ENCODE measurements at regions not wholly inside any gene's neighbourhood (a gene's known extent, or its start where the extent isn't known, plus 50 kb on each side); places are given as distances from the start of the nearest gene placed in this dataset.

GRCh38 chr3:161987933-161988332 is 491.3 kb downstream of the OTOL1 start:
- H3K36me3 ChIP-seq (replicated peaks in 1 of 2), result no peaks in the 10 kb centered on the region
- H3K9me3 ChIP-seq (replicated peaks in 1 of 3), result no peaks in the 10 kb centered on the region
- no peak for DNase-seq
- intact Hi-C loops (cut with DNase I), result no loop called here
- WGBS, 4 donors, result 50 to 69% (median 58%) methylated on average over 1 of the region's 1 CpG
- H3K4me1 ChIP-seq (replicated peaks in 1 of 2), result no peaks in the 10 kb centered on the region
- TF ChIP-seq POLR2A (IDR thresholded peaks at IDR 0.05), result no peak
- TF ChIP-seq, protein P1, sequence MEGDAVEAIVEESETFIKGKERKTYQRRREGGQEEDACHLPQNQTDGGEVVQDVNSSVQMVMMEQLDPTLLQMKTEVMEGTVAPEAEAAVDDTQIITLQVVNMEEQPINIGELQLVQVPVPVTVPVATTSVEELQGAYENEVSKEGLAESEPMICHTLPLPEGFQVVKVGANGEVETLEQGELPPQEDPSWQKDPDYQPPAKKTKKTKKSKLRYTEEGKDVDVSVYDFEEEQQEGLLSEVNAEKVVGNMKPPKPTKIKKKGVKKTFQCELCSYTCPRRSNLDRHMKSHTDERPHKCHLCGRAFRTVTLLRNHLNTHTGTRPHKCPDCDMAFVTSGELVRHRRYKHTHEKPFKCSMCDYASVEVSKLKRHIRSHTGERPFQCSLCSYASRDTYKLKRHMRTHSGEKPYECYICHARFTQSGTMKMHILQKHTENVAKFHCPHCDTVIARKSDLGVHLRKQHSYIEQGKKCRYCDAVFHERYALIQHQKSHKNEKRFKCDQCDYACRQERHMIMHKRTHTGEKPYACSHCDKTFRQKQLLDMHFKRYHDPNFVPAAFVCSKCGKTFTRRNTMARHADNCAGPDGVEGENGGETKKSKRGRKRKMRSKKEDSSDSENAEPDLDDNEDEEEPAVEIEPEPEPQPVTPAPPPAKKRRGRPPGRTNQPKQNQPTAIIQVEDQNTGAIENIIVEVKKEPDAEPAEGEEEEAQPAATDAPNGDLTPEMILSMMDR (IDR thresholded peaks at IDR 0.05), result no peak
- no peak overlapping the region for H3K4me3 ChIP-seq
- H3K27me3 ChIP-seq, result no peaks in the 10 kb centered on the region
- no peak overlapping the region for H3K27ac ChIP-seq

DNA sequence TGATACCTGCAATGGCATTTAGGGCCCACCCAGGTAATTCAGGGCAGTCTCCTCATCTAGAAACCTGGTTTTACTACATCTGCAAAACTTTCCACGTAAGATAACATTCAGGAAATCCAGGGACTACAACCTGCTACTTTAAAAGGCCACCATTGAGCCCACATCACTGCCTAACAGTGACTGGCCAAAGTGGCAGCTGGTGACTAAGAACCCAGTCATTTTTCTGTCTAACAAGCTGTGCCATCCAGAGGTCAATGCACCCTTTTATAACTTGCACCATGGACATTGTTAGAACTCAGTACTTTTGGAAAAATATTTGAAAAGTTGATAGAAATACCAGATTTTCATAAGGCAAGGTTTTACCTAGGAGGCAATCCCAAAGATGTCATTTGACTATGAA is 492.4 kb downstream of the OTOL1 start:
- 67 to 82% (median 76%) methylated on average over 1 of the region's 1 CpG for WGBS, 4 donors
- intact Hi-C loops (cut with DNase I), result no loop called here
- H3K27me3 ChIP-seq, result no peaks in the 10 kb centered on the region
- no peaks in the 10 kb centered on the region for H3K36me3 ChIP-seq (replicated peaks in 1 of 2)
- H3K27ac ChIP-seq, result no peak overlapping the region
- H3K4me3 ChIP-seq, result no peak overlapping the region
- no peaks in the 10 kb centered on the region for H3K9me3 ChIP-seq (replicated peaks in 1 of 3)
- no peaks in the 10 kb centered on the region for H3K4me1 ChIP-seq (replicated peaks in 1 of 2)
- no peak for TF ChIP-seq POLR2A (IDR thresholded peaks at IDR 0.05)
- TF ChIP-seq, protein P1 (IDR thresholded peaks at IDR 0.05), result no peak
- no peak for DNase-seq

GRCh38 chr3:161990036-161990435 is 493.4 kb downstream of the OTOL1 start:
- H3K9me3 ChIP-seq (replicated peaks in 1 of 3), result no peaks in the 10 kb centered on the region
- 79 to 89% (median 83%) methylated on average over 3 of the region's 3 CpGs for WGBS, 4 donors
- no peak overlapping the region for H3K27ac ChIP-seq
- H3K4me1 ChIP-seq (replicated peaks in 1 of 2), result no peaks in the 10 kb centered on the region
- intact Hi-C loops (cut with DNase I), result no loop called here
- H3K4me3 ChIP-seq, result no peak overlapping the region
- no peaks in the 10 kb centered on the region for H3K36me3 ChIP-seq (replicated peaks in 1 of 2)
- TF ChIP-seq, protein P1 (IDR thresholded peaks at IDR 0.05), result no peak
- TF ChIP-seq POLR2A (IDR thresholded peaks at IDR 0.05), result no peak
- no peaks in the 10 kb centered on the region for H3K27me3 ChIP-seq
- no peak for DNase-seq

DNA sequence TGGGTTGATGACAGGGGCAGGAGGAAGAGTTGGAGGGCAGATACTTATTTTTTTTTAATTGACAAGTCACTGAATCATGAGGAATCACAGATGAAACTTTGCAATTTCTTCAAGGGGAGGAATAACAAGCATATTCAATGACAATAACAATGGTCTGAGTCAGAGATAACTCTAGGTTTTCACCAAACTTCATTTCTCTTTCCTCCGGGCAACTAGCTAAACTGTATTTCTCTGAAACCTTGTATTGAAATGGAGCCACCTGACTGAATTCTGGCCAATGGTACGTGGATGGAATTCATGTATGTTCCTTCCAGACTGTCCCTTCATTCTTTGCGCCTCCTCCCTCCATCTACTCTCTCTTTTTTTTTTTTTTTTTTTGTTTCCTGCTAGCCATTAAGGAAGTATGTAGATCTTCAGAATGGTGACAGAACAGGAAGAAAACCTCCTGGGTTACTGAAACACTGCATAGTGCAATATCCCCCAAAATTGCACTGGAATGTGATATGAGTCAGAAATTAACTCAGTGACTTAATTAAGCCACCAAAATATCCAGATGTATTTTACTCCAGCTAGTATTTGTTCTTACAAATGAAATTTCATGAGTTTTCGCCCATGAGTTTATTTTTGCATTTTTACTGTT is 495.4 kb downstream of the OTOL1 start:
- H3K27me3 ChIP-seq, result no peaks in the 10 kb centered on the region

More for the DNA sequence above, 495.4 kb downstream of the OTOL1 start:
- 80 to 86% (median 85%) methylated on average over 4 of the region's 4 CpGs for WGBS, 4 donors
- no peak for DNase-seq
- intact Hi-C loops (cut with DNase I), result no loop called here
- Histone ChIP-seq H3K9me3 (replicated peaks in 1 of 3) (no peaks in the 10 kb centered on the region), H3K4me3 (no peak overlapping the region), H3K27ac (no peak overlapping the region), H3K36me3 (replicated peaks in 1 of 2) (no peaks in the 10 kb centered on the region), H3K4me1 (replicated peaks in 1 of 2) (no peaks in the 10 kb centered on the region)
- TF ChIP-seq, protein P1 (IDR thresholded peaks at IDR 0.05), result no peak
